Keratinocyte (primary cell): ENCODE measurements at regions not wholly inside any gene's neighbourhood (a gene's known extent, or its start where the extent isn't known, plus 50 kb on each side); places are given as distances from the start of the nearest gene placed in this dataset.

ENCODE experiments used
- DNase-seq: peaks from one replicate; pipeline ENCODE4 v3.0.0-alpha.2; 2011; ENCODE audit warnings: low read depth, missing footprints, low spot score
- FAIRE-seq: peaks from 2 replicates; lab custom pipeline; 2011; peaks lifted over from hg19 to GRCh38; lab: Jason Lieb, UNC
- H2AFZ ChIP-seq: 2 replicates; pipeline ENCODE4 v1.6.0; 2012; ENCODE audit warnings: low read length, control low read depth, inconsistent platforms; ENCODE audit not compliant: control insufficient read depth
- H3K27ac ChIP-seq: 2 replicates; pipeline ENCODE4 v1.5.1; 2011; ENCODE audit warnings: low read length; ENCODE audit not compliant: control insufficient read depth, insufficient read depth
- H3K27me3 ChIP-seq: 3 replicates; pipeline ENCODE4 v1.6.0; 2011; ENCODE audit warnings: low read length; ENCODE audit not compliant: control insufficient read depth, insufficient read depth; ENCODE audit errors: extremely low read depth
- H3K36me3 ChIP-seq, 2 experiments: 2 replicates in 1 of 2; 3 replicates in 1 of 2; pipeline ENCODE4 v1.5.1; 2011; ENCODE audit warnings: low read length in 2 of 2, mild to moderate bottlenecking in 1 of 2; ENCODE audit not compliant: control insufficient read depth in 2 of 2, insufficient read depth in 2 of 2; ENCODE audit errors: extremely low read depth in 1 of 2
- H3K4me1 ChIP-seq: 3 replicates; pipeline ENCODE4 v1.5.1; 2011; ENCODE audit warnings: low read length; ENCODE audit not compliant: control insufficient read depth, insufficient read depth; ENCODE audit errors: extremely low read depth
- H3K4me2 ChIP-seq: 3 replicates; pipeline ENCODE4 v1.6.0; 2011; ENCODE audit warnings: low read depth, low read length; ENCODE audit not compliant: control insufficient read depth, insufficient read depth; ENCODE audit errors: extremely low read depth
- H3K4me3 ChIP-seq, 3 experiments: fragments of 200-600 bp in 1 of 3; sonication (generic) in 1 of 3; 2 replicates in 2 of 3; 3 replicates in 1 of 3; pipeline ENCODE4 v1.5.1; 2011 to 2016; ENCODE audit warnings: low read length in 3 of 3, mild to moderate bottlenecking in 3 of 3, control low read depth in 2 of 3, inconsistent platforms in 1 of 3, low read depth in 1 of 3, mixed read lengths in 1 of 3, mixed run types in 1 of 3, moderate library complexity in 1 of 3; ENCODE audit not compliant: control insufficient read depth in 2 of 3, insufficient read depth in 2 of 3; ENCODE audit errors: extremely low read depth in 1 of 3
- H3K79me2 ChIP-seq: 2 replicates; pipeline ENCODE4 v1.6.0; 2012; ENCODE audit warnings: low read length; ENCODE audit not compliant: control insufficient read depth, insufficient read depth
- H3K9ac ChIP-seq: 3 replicates; pipeline ENCODE4 v1.6.0; 2011; ENCODE audit warnings: low read length; ENCODE audit not compliant: control insufficient read depth, insufficient read depth; ENCODE audit errors: extremely low read depth
- H3K9me1 ChIP-seq: 3 replicates; pipeline ENCODE4 v1.6.0; 2011; ENCODE audit warnings: low read length; ENCODE audit not compliant: control insufficient read depth, insufficient read depth; ENCODE audit errors: extremely low read depth
- H3K9me3 ChIP-seq: 2 replicates; pipeline ENCODE4 v1.5.1; 2012; ENCODE audit warnings: low read depth, low read length; ENCODE audit not compliant: control insufficient read depth
- H4K20me1 ChIP-seq: 3 replicates; pipeline ENCODE4 v1.6.0; 2011; ENCODE audit warnings: low read length; ENCODE audit not compliant: control insufficient read depth, insufficient read depth; ENCODE audit errors: extremely low read depth
- CTCF ChIP-seq, 3 experiments: IDR thresholded peaks in 1 of 3; conservative IDR thresholded peaks in 1 of 3; optimal IDR thresholded peaks in 1 of 3; 2 replicates in 2 of 3; 3 replicates in 1 of 3; pipeline versions ENCODE3 to v1.5.1; 2011; ENCODE audit warnings: low read length in 3 of 3, mild to moderate bottlenecking in 3 of 3, moderate library complexity in 2 of 3, control low read depth in 1 of 3, inconsistent platforms in 1 of 3; ENCODE audit not compliant: insufficient read depth in 2 of 3; ENCODE audit errors: extremely low read depth in 1 of 3
- EZH2 ChIP-seq: IDR thresholded peaks from one replicate; pipeline ENCODE4 v1.6.1; 2012; ENCODE audit warnings: inconsistent platforms, mild to moderate bottlenecking, low read length, moderate library complexity
- dilution Hi-C: fragments of 300-500 bp; cut with MboI; formaldehyde crosslinking; loops from one replicate; pipeline ENCODE4 v1.7.0; 2020; ENCODE audit warnings: low sequenced_read_pairs; ENCODE audit not compliant: extremely low pct_ligation_motif_present

- no peaks in the 10 kb centered on the region for H3K4me1 ChIP-seq
- no peak overlapping the region for H3K4me2 ChIP-seq
- H3K9ac ChIP-seq, result no peak overlapping the region
- no peak for FAIRE-seq
- H3K79me2 ChIP-seq, result no peaks in the 10 kb centered on the region
- H3K9me3 ChIP-seq, result no peaks in the 10 kb centered on the region
- no peak overlapping the region for H3K4me3 ChIP-seq
- no peak for DNase-seq
- H4K20me1 ChIP-seq, result no peaks in the 10 kb centered on the region
- TF ChIP-seq CTCF (optimal IDR thresholded peaks at IDR 0.05 in 1 of 3, IDR thresholded peaks at IDR 0.05 in 1 of 3, conservative IDR thresholded peaks at IDR 0.05 in 1 of 3; ENCODE audit: extremely low read depth in 1 of 3, insufficient read depth in 2 of 3, low read length in 3 of 3) (no peak), EZH2 (no peak)
- H3K27ac ChIP-seq, result no peak overlapping the region
- H2AFZ ChIP-seq, result no peak overlapping the region
- no peaks in the 10 kb centered on the region for H3K27me3 ChIP-seq
- dilution Hi-C loops, result no loop called here
- H3K36me3 ChIP-seq, result no peaks in the 10 kb centered on the region
- no peaks in the 10 kb centered on the region for H3K9me1 ChIP-seq
These were observed 382.7 kb upstream of the CDH10 start for GRCh38 chr5:25027526-25027925.

GRCh38 chr5:25027061-25027460 lies 382.3 kb upstream of the CDH10 start:
- no peak overlapping the region for H3K9ac ChIP-seq
- H3K27ac ChIP-seq, result no peak overlapping the region
- H3K9me3 ChIP-seq, result no peaks in the 10 kb centered on the region
- no peaks in the 10 kb centered on the region for H3K27me3 ChIP-seq
- H3K4me1 ChIP-seq, result no peaks in the 10 kb centered on the region
- no peaks in the 10 kb centered on the region for H3K36me3 ChIP-seq
- no peaks in the 10 kb centered on the region for H4K20me1 ChIP-seq
- no peaks in the 10 kb centered on the region for H3K79me2 ChIP-seq
- no peaks in the 10 kb centered on the region for H3K9me1 ChIP-seq
- H3K4me2 ChIP-seq, result no peak overlapping the region
- FAIRE-seq (no peak), DNase-seq (no peak)
- no peak overlapping the region for H3K4me3 ChIP-seq
- dilution Hi-C loops, result no loop called here
- H2AFZ ChIP-seq, result no peak overlapping the region
- TF ChIP-seq CTCF (optimal IDR thresholded peaks at IDR 0.05 in 1 of 3, IDR thresholded peaks at IDR 0.05 in 1 of 3, conservative IDR thresholded peaks at IDR 0.05 in 1 of 3; ENCODE audit: extremely low read depth in 1 of 3, insufficient read depth in 2 of 3, low read length in 3 of 3) (no peak), EZH2 (no peak)
